Activated CD4-positive, alpha-beta T cell treated with anti-CD3 and anti-CD28 coated beads, Interleukin-2, amount 50 U/mL, for 24 hours (primary cell): ENCODE measurements at regions not wholly inside any gene's neighbourhood (a gene's known extent, or its start where the extent isn't known, plus 50 kb on each side); places are given as distances from the start of the nearest gene placed in this dataset.

Experiments used
- DNase-seq, 2 donors: peaks; one replicate each; pipeline ENCODE4 v3.0.0-alpha.2; 2020; ENCODE audit warnings: low read depth in 1 of 2, low spot score in 1 of 2

GRCh38 chr6:121499666-121500065 lies 64.2 kb downstream of the GJA1 start:
- DNase-seq, result no peak

- DNase-seq, result no peak
Observed at GRCh38 chr6:121503589-121503991, 68.1 kb downstream of the GJA1 start.

GRCh38 chr6:121504227-121504626 lies 68.8 kb downstream of the GJA1 start:
- no peak for DNase-seq

- DNase-seq, result no peak
Observed at GRCh38 chr6:121505284-121505683, 69.8 kb downstream of the GJA1 start.

GRCh38 chr6:121506761-121507754 lies 71.6 kb downstream of the GJA1 start:
- DNase-seq, result no peak

- no peak for DNase-seq
Observed at GRCh38 chr6:121510568-121511177, 75.2 kb downstream of the GJA1 start.

- no peak for DNase-seq
Observed at GRCh38 chr6:121515630-121516265, 80.3 kb downstream of the GJA1 start.

- no peak for DNase-seq
Observed at GRCh38 chr6:121516331-121516730, 80.9 kb downstream of the GJA1 start.

- no peak for DNase-seq
Observed at GRCh38 chr6:121520337-121521163, 85.1 kb downstream of the GJA1 start.

GRCh38 chr6:121521164-121521555 lies 85.7 kb downstream of the GJA1 start:
- no peak for DNase-seq

GRCh38 chr6:121522265-121522664 lies 86.8 kb downstream of the GJA1 start:
- DNase-seq, result no peak

GRCh38 chr6:121522771-121523386 lies 87.4 kb downstream of the GJA1 start:
- DNase-seq, result no peak

GRCh38 chr6:121523628-121524027 lies 88.2 kb downstream of the GJA1 start:
- DNase-seq, result no peak

- no peak for DNase-seq
Observed at GRCh38 chr6:121526282-121526681, 90.8 kb downstream of the GJA1 start.

GRCh38 chr6:121531658-121532169 lies 96.3 kb downstream of the GJA1 start:
- no peak for DNase-seq

GRCh38 chr6:121533321-121533841 lies 97.9 kb downstream of the GJA1 start:
- no peak for DNase-seq

- DNase-seq, result no peak
Observed at GRCh38 chr6:121535777-121536176, 100.3 kb downstream of the GJA1 start.

- no peak for DNase-seq
Observed at GRCh38 chr6:121536345-121536744, 100.9 kb downstream of the GJA1 start.

- DNase-seq, result no peak
Observed at GRCh38 chr6:121539439-121539838, 104.0 kb downstream of the GJA1 start.

- no peak for DNase-seq
Observed at GRCh38 chr6:121540210-121540609, 104.8 kb downstream of the GJA1 start.
